ENCODE measurements at regions not wholly inside any gene's neighbourhood (a gene's known extent, or its start where the extent isn't known, plus 50 kb on each side); places are given as distances from the start of the nearest gene placed in this dataset.

DNA sequence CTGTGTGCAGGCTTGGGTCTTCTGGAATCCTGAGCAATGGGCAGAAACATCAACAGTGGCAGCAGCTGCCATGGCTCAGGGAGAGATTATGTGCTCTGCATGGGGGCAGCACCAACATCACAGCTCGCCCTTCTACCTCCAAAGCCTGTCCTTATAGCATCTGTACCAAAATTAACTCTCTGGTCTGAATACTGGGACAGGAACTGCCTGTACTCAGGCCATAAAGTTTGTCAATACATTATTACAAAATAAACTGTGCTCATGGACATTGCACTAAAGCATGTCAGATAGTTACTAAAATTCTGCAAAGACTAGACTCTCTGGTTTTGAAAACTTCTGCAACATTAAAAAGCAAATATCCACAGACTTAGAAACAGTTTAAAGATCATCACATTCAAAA is 91.6 kb downstream of the ZC3H11B start:
- Histone ChIP-seq H3K4me1 (no peaks in the 10 kb centered on the region), H3K9me3 (no peaks in the 10 kb centered on the region), H3K4me3 (no peak overlapping the region), H3K27ac (no peak overlapping the region), H3K36me3 (no peaks in the 10 kb centered on the region), H3K27me3 (no peaks in the 10 kb centered on the region)
- intact Hi-C loops (cut with DNase I): no loop called here
- TF ChIP-seq, protein P1, sequence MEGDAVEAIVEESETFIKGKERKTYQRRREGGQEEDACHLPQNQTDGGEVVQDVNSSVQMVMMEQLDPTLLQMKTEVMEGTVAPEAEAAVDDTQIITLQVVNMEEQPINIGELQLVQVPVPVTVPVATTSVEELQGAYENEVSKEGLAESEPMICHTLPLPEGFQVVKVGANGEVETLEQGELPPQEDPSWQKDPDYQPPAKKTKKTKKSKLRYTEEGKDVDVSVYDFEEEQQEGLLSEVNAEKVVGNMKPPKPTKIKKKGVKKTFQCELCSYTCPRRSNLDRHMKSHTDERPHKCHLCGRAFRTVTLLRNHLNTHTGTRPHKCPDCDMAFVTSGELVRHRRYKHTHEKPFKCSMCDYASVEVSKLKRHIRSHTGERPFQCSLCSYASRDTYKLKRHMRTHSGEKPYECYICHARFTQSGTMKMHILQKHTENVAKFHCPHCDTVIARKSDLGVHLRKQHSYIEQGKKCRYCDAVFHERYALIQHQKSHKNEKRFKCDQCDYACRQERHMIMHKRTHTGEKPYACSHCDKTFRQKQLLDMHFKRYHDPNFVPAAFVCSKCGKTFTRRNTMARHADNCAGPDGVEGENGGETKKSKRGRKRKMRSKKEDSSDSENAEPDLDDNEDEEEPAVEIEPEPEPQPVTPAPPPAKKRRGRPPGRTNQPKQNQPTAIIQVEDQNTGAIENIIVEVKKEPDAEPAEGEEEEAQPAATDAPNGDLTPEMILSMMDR (IDR thresholded peaks at IDR 0.05): no peak
- ATAC-seq: no peak
- DNase-seq: no peak

DNA sequence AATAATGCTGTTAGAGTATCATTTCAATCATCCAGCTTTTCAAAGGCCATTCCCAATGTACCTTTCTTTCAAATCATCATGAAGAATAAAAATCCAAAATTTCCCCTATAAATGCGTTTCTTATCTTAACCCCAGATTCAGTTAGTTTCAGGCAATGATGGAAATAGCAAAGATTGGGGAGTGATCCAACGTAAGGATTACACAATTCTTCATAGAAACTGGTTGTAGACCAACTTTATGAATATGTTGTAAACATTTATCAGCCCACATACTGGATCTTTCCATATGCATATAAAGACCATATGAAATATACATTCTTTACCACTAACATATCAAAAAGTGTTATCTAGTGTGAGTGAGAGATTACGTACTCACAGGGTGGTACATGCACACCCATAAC is 92.7 kb downstream of the ZC3H11B start:
- Histone ChIP-seq H3K4me1 (no peaks in the 10 kb centered on the region), H3K36me3 (no peaks in the 10 kb centered on the region), H3K27me3 (no peaks in the 10 kb centered on the region), H3K27ac (no peak overlapping the region), H3K4me3 (no peak overlapping the region), H3K9me3 (no peaks in the 10 kb centered on the region)
- intact Hi-C loops (cut with DNase I): no loop called here
- DNase-seq (no peak), ATAC-seq (no peak)
- TF ChIP-seq, protein P1 (IDR thresholded peaks at IDR 0.05): no peak

DNA sequence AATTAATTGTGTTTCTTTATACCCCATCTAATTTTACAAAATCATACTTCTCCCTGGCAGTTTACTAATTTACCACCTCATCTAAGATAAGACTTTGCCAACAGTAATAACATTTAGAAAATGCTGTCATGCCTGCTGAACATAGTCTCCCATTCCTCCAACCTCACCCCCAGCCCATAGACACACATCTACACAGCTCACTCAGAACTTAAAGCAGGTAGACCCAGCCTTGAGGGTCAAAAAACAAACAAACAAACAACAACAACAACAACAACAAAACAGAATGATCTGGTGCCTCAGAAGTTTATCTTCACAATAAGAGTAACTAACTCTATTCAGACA is 94.0 kb downstream of the ZC3H11B start:
- DNase-seq (no peak), ATAC-seq (no peak)
- intact Hi-C loops (cut with DNase I): no loop called here

DNA sequence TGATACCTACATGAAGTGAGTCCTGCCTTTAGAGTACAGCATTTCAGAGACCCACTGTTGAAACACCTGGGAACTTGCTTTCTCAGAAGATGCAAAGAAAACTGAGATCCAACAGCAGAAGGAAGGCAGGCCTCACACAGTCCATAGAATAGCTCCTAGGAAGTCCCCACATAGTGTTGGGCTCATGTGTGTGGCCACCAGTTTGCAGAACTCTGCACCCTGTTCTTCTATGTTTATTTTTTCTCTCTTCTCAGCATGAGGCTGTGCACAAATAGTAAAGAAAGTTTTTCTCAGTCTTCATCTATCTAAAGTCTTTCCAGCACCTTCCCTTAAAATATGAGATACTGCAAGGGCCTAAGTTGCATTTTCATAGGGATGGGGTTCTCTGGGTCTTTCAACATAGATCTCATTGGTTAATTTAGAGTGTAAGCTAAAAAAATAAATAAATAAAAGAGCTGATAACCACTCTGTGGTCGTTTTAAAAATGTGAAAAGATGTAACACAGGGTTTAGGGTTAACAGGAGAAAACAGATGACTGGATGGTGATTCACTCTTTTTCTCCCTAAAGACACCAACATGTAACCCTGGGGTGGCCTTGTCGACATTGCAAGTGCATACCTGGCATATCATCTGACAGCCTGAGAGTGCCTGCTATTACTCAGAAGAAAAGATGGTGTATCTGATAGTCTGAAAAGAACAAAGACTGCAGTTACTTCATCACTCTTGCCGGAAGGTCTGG is 94.6 kb downstream of the ZC3H11B start:
- no peak overlapping the region for H3K27ac ChIP-seq

More for the DNA sequence above, 94.0 kb downstream of the ZC3H11B start:
- TF ChIP-seq, protein P1 (IDR thresholded peaks at IDR 0.05): no peak
- Histone ChIP-seq H3K9me3 (no peaks in the 10 kb centered on the region), H3K4me1 (no peaks in the 10 kb centered on the region), H3K36me3 (no peaks in the 10 kb centered on the region), H3K27ac (no peak overlapping the region), H3K4me3 (no peak overlapping the region), H3K27me3 (no peaks in the 10 kb centered on the region)

DNA sequence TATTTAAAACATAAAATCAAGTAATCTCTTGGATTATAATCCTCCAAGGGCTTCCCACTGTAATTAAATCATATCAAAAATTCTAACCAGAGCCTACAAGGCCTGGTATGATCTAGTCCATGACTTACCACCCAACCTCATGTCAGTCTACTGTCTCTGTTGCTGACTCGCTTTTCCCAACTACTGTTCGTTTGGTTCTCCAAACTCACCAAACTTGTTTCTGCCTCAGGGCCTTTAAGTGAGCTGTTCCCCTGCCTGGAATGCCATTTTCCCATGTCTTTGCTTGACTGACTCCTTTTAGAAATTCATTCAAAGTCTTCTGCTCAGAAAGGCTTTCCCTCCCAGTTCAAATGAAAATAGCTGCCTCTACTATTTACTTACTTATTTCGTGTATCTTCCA is 95.9 kb downstream of the ZC3H11B start:
- Histone ChIP-seq H3K9me3 (no peaks in the 10 kb centered on the region), H3K4me3 (no peak overlapping the region), H3K27me3 (no peaks in the 10 kb centered on the region), H3K27ac (no peak overlapping the region), H3K36me3 (no peaks in the 10 kb centered on the region), H3K4me1 (no peaks in the 10 kb centered on the region)
- DNase-seq (no peak), ATAC-seq (no peak)
- intact Hi-C loops (cut with DNase I): no loop called here
- TF ChIP-seq, protein P1 (IDR thresholded peaks at IDR 0.05): no peak

More for the DNA sequence above, 94.6 kb downstream of the ZC3H11B start:
- Histone ChIP-seq H3K36me3 (no peaks in the 10 kb centered on the region), H3K4me3 (no peak overlapping the region), H3K27me3 (no peaks in the 10 kb centered on the region), H3K9me3 (no peaks in the 10 kb centered on the region), H3K4me1 (no peaks in the 10 kb centered on the region)
- TF ChIP-seq, protein P1 (IDR thresholded peaks at IDR 0.05): no peak
- DNase-seq (no peak), ATAC-seq (no peak)
- intact Hi-C loops (cut with DNase I): no loop called here

DNA sequence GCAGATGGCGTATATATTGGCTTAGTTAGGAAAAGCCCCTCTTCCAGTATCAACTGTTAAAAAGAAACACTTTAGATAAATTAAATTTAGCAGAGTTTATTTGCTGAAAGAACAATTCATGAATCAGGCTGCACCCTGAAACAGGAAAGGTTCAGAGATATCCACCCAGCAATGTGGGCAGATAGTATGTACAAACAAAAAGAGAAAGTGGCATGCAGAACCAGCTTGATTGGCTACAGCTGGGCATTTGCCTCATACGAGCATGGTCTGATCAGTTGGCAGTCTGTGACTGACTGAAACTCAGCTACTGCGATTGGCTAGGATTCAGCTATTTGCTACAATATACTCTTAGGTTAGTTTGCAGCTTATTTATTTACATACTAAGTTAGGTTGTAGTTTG is 98.2 kb downstream of the ZC3H11B start:
- intact Hi-C loops (cut with DNase I): no loop called here
- no peak overlapping the region for H3K27ac ChIP-seq
- ATAC-seq: no peak
- no peaks in the 10 kb centered on the region for H3K4me1 ChIP-seq
- no peaks in the 10 kb centered on the region for H3K27me3 ChIP-seq
- H3K4me3 ChIP-seq: no peak overlapping the region
- TF ChIP-seq, protein P1 (IDR thresholded peaks at IDR 0.05): no peak
- H3K9me3 ChIP-seq: no peaks in the 10 kb centered on the region
- H3K36me3 ChIP-seq: no peaks in the 10 kb centered on the region
- DNase-seq: no peak

Data from upper lobe of right lung (tissue), 1 donor.